ENCODE measurements at regions not wholly inside any gene's neighbourhood (a gene's known extent, or its start where the extent isn't known, plus 50 kb on each side); places are given as distances from the start of the nearest gene placed in this dataset.

DNA sequence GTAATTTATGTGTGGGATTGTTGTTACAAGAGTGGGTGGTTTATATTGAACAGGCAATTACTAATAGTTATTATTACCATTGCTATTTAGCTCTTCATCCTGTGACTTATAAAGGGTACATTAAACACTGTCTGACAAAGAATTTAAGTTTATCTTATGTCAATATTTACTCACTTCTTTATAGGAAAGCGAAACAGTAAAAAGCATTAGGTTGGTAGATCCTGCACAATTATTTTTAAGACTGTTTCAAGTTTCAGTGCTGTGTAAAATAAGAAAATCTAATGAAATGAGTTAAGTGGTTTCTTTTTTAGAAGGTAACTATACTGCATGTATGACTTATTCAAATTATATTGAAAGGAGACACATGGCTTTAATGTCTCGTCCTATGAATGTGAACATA is 135.8 kb upstream of the MAP3K7 start:
- no peak for FAIRE-seq

DNA sequence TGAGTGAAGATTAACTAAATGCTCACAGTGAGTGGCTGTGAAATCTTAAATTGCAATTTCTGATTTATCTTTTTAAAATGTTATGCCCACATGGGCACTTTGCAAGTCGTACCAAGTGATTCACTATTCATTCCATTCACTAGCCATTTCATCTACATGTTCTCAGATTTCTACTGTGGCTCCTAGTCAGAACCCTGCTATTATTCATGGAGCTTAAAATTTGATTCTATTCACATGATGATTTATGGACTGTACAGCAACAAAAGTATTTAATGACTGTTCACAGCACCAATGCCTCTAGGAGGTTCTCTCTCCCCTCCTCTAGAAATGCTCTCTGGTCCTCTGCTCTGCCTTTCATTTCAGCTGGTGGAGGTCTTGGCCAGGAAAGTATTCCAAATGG is 133.5 kb upstream of the MAP3K7 start:
- no peak for FAIRE-seq

DNA sequence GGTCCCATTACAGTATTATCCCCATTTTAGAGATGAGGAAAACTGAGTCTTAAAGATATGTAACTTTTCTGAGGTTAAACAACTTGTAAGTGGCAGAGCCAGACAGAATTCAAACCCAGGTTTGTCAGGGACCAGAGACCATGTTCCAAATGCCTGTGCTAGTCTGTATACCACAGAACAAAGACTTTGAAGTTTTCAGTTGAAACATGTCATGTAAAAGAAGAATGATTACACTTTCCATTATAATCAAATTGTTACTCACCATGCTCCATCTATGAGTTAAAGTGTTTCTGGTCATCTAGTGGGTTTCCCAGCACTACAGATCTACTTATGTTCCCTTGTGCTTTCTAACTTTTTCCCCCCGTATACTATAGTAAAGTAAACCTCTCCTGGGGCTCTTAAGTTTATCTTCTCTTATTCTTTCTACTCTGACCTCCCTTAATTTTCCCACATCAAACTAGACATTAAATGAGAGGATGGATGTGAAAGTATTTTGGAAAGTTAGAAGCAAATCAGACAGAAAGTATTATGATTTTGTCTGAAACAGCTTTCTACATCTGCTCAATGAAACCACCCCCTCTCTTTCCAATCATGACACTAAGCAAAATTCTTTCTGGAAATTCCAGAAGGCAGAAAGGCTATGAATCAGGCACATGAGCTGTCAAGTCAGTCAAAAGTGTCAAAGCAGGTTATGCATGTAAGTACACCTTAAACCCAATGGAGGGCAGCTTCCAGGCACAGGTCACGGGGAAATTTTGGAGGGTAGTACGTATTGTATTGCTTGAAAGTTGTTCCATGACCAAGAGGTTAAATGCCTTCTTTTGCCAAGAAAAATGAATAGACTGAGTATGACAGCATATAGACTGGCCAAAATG is 132.7 kb upstream of the MAP3K7 start:
- FAIRE-seq, result no peak

GRCh38 chr6:90716376-90716775 is 129.5 kb upstream of the MAP3K7 start:
- FAIRE-seq, result no peak

DNA sequence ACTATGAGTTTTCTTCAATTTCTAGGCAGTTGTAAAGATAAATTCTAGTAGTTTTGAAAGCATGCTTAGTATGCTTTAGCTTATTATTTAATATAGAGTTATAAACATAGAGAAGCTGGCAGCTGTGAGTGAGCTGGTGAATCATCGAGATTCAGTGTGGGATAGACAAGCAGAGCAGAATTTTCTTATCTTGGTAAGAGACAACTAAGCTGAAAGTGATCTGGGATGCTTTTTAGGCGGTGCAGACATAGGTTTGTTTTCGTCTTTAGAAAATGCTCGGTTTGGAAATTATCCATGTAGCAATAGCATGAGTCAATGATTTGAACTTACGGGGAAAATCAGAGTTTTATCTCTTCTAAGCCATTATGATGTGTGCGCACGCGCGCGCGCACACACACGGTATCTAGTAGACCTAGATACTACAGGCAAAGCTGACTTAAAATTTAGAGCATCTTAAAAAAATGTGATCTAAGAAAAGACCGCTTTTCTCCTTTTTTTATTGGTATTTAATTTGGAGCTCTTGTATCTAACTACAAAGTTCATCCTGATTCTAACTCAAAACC is 128.3 kb upstream of the MAP3K7 start:
- FAIRE-seq, result no peak

DNA sequence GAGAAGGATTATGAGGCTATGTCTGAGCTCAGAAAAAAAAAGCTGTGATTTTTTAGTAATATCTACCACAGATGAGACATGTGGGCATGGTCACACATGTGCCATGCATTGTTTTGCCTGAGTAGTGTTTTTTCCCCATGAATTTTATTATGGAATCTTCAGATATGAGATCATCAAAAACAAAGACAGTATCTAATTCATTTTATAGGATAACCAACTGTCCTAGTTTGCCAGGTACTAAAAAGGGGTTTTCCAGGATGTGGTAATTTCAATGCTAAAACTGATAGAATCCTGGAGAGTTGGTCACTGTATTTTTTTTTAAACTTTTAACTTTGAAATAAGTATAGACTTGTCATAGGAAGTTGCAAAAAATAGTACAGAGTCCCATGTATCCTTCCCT is 127.4 kb upstream of the MAP3K7 start:
- no peak for FAIRE-seq

- FAIRE-seq, result no peak
Observed at GRCh38 chr6:90712114-90712513, 125.2 kb upstream of the MAP3K7 start.

- no peak for FAIRE-seq
Observed at GRCh38 chr6:90709431-90709996, 122.6 kb upstream of the MAP3K7 start.

DNA sequence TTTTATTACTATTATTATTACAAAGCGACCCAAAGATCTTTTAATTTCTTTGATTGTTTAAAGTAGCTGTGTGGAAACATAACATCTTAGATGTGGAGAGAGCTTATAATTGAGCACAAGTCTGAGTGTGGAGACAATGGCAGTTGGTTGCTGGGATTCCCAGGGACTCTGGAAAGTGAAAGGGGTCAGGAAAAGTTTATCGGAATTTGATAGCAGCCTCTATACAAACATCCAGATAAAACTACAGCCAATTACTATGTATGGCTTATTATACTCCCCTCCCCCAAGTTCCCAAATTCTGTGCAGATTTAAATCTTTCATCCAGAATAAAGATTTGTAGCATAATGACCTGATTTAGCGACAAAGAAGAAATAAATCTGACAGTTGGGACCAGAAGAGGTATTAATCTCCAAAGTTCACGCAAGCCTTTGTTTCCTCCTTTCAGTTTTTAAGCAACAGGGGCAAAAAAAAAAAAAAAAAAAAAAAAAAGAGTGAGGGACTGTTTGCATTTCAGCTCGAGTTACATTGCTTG is 121.4 kb upstream of the MAP3K7 start:
- FAIRE-seq, result no peak

GRCh38 chr6:90707246-90707645 is 120.4 kb upstream of the MAP3K7 start:
- no peak for FAIRE-seq

- no peak for FAIRE-seq
Observed at GRCh38 chr6:90703336-90703735, 116.5 kb upstream of the MAP3K7 start.

GRCh38 chr6:90701926-90702325 is 115.1 kb upstream of the MAP3K7 start:
- no peak for FAIRE-seq

GRCh38 chr6:90701146-90701781 is 114.4 kb upstream of the MAP3K7 start:
- no peak for FAIRE-seq

- FAIRE-seq, result no peak
Observed at GRCh38 chr6:90695316-90695715, 108.4 kb upstream of the MAP3K7 start.

GRCh38 chr6:90694802-90695201 is 107.9 kb upstream of the MAP3K7 start:
- no peak for FAIRE-seq

DNA sequence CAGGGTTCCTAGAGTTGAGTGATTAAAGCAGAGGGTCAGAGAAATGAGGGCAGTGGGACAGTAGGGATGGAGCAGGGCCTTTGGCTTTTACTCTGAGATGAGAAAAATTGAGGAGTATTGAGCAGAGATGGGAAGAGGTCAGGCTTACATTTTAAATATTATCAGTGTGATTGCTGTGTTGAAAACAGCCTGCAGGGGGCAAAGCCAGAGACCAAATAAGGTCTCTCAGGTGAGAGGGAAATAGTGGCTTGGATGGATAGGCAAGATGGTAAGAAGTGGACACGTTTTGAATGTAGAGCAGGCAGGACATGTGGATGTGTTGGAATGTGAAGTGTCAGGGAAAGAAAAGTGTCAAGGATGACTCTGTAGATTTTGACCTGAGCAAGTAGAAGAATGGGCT is 105.0 kb upstream of the MAP3K7 start:
- no peak for FAIRE-seq

DNA sequence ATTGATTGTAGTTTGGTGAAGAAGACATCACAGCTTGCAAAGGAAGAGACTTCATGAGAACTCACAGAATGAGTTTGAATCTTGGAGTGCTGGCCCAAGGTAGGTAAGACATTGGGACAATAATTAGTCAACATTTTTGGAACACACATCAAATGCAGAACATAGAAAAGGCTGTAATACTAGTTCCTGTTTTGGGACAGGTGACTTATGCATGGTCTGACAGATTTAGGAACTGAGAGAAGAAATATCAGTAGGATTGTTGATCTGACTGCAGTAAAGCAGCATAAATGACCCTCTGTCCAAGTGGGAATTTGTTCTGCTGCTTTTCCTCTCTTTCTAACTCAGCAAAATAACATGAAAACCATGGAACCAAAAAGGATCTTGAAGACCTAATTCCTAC is 102.3 kb upstream of the MAP3K7 start:
- no peak for FAIRE-seq

- FAIRE-seq, result no peak
Observed at GRCh38 chr6:90687775-90688380, 101.0 kb upstream of the MAP3K7 start.

- FAIRE-seq, result no peak
Observed at GRCh38 chr6:90681863-90682262, 95.0 kb upstream of the MAP3K7 start.

- no peak for FAIRE-seq
Observed at GRCh38 chr6:90678049-90678779, 91.3 kb upstream of the MAP3K7 start.

DNA sequence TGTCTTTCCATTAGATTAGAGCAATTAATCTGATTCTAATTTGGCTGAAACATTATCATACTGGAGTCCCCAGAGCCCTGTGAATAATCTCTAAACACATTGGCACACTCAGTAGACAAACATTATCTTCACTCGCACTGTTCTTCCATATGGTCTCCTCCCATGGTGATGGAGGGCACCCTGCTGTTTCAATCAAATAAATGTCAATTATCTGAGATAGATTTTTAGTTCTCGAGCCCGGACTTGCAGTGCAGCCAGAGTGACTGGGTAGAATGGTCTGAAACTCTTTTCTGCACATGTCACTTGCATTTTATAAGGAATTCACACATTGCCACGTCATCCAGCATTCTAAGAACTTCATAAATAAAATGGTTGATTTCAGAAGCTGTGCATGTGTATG is 90.6 kb upstream of the MAP3K7 start:
- no peak for FAIRE-seq

DNA sequence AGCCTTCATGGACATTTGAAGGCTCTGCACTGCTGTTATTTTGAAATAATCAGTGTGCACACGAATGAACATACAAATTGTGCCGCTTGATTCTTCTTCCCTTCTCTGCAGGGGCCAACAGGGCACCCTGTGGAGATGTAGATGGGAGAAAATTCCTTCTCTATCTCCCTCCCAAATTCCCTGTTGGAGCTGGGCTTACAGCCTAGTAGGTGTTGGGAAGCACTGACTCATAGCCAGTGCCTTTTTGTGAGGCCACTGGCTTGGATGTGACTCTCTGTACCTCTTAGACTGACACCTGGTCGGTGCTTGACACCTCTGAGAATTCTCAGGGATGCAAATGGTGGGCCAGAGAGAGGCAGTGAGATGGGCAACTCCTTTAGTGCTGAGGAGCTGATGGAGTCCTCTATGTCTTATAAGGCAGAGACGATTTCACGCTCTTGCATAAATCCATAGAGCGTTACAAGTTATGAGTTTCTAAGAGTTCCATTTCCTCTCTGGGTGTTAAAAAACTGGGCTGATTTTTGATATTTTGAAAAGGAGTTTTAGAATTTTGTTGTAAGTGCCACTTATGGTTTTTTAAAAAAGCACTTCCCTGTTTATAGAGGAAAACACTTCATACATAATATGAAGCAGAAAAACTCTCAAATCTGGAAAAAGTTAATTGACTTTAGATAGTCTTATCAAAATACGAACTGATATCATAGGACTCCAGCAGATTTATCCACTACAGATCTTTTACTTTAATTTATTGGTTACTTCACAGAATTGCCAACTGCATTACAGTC is 89.8 kb upstream of the MAP3K7 start:
- FAIRE-seq, result no peak

Data from TTC549 (cell line).